ENCODE measurements at regions not wholly inside any gene's neighbourhood (a gene's known extent, or its start where the extent isn't known, plus 50 kb on each side); places are given as distances from the start of the nearest gene placed in this dataset.
"Not testable (repeated sequence)": the region's sequence is repeated elsewhere in the genome, so short reads cannot be mapped to it uniquely, and the experiment has no call there.

- not testable (repeated sequence) for H3K4me3 ChIP-seq (ENCODE audit: low read length); DNase-seq (ENCODE audit: low read depth, low spot score)
These were observed 1057.5 kb upstream of the USP9Y start for GRCh38 chrY:11643549-11643948.

- peak; percentile 1 for DNase-seq (ENCODE audit: low read depth, low spot score)
- H3K4me3 ChIP-seq (ENCODE audit: low read length): no peak overlapping the region
These were observed 1032.8 kb upstream of the USP9Y start for GRCh38 chrY:11668221-11668620.
